Retina (tissue), 1 donor: ENCODE measurements at regions not wholly inside any gene's neighbourhood (a gene's known extent, or its start where the extent isn't known, plus 50 kb on each side); places are given as distances from the start of the nearest gene placed in this dataset.

Experiments used
- DNase-seq: peaks from one replicate; pipeline ENCODE4 v3.0.0-alpha.2; 2016

- peak; percentile 80 for DNase-seq
Observed at GRCh38 chr2:38202713-38203445, 126.9 kb upstream of the CYP1B1 start.

GRCh38 chr2:38201784-38202183 lies 125.8 kb upstream of the CYP1B1 start:
- no peak for DNase-seq

GRCh38 chr2:38200598-38200997 lies 124.6 kb upstream of the CYP1B1 start:
- no peak for DNase-seq

GRCh38 chr2:38199127-38199526 lies 123.2 kb upstream of the CYP1B1 start:
- DNase-seq = no peak

DNA sequence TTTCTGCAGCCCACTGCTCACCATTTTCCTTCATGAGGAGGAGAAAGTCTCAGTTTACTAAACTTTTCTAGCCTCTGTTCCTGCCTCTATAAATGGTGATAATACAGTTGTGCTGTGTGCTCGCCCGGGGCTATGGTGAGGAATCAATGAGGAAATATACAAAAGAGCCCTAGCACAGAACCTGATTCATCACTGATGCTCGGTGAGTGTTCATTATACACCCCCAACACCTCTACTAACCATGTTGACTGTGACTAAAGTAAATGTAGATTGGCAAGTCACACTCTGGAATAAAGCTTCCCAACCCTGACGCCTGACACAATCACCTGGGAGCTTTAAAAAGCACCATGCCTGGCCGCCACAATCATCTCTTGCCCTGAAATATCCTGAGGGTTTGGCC lies 118.8 kb upstream of the CYP1B1 start:
- no peak for DNase-seq

GRCh38 chr2:38192976-38193375 lies 117.0 kb upstream of the CYP1B1 start:
- DNase-seq = no peak

DNA sequence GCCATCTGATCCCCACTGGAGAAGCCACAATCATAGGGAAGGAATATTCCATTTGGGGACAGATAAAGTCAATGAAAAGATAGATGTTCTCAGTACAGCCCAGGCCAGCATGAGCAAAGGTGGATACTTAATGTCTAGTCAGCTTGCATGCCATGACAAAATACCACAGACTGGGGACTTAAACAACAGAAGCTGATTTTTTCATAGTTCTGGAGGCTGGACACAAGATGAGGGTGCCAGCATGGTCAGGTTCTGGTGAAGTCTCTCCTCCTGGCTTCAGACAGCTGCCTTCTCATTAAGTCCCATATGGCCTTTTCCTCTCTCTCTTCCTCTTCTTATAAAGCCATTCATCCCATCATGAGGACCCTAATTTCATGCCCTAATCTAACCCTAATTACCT lies 116.1 kb upstream of the CYP1B1 start:
- no peak for DNase-seq

- no peak for DNase-seq
Observed at GRCh38 chr2:38191516-38191915, 115.6 kb upstream of the CYP1B1 start.

GRCh38 chr2:38190542-38191218 lies 114.7 kb upstream of the CYP1B1 start:
- no peak for DNase-seq

DNA sequence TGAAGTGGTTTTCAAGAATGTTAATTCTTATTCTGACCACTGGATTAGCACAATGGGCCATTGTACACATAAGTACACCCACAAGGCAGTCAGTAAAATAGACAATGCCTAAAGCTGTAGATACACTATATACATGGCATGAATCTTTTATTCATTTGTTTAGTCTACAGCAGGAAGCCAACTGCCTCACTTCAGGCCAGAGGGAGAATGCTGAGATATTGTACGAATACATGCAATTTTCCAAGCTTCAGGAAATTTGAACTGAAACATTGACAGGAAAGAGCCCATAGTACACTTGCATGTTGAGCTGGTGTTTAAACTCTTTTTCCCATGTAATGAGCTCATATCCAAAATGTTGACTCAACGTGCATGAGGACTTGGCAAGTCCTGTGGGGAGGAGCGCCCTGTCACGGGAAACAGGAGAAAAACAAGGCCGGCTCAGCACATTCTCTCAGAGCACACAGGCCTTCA lies 111.6 kb upstream of the CYP1B1 start:
- DNase-seq = no peak

DNA sequence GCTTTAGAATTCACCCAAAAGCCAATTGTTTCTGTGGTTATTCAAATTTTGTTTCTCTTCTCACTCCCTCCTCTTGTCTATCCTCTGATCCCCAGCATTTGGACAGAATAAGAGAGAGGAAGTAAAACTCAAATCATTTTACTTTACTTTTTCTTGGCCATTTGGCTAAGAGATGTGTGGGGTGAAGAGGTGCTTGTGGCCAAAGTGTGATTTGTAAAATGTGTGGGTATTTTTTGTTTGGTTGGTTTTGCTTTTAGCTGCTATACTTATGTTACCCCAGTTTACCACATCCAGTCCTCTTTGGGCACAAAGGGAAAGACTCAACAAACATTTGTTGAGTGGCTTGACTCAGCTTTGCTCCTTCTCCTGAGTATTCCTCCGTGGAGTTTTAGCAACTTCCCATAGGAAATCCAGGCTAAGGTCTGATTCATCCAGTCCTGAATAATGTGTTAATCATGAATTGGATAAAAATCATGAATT lies 109.1 kb upstream of the CYP1B1 start:
- DNase-seq = no peak

GRCh38 chr2:38182492-38183003 lies 106.6 kb upstream of the CYP1B1 start:
- DNase-seq = no peak

DNA sequence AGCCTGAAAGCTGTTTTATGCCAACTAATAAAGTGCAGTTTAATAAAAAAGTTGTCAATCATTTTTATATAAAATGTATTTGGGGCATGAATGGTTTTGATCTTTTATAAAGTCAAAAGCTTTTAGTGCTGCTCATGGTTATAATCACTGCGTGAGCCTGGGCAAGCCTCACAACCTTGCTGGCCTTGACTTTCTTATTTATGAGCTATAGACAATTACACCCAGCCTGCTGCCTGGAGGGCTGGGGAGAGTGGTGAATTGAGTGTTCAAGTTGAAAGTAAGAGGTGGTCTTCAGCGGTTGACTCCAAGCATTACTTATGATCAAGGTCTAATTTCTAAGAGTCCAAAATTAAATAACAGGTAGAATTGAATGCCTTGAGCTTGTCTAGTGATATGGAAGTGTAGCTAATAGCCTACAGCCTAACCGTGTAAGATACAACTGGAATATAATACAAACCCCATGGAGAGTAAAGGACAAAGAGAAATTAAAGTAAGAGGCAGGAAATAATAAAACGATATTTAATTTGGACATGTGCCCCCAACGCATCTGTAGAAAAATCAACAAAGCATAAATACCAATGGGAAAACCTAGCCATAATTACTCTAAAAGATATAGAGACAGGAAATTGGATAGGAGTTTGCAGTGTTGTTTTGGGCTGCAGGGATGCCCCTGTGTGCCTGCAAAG lies 106.0 kb upstream of the CYP1B1 start:
- DNase-seq = no peak

GRCh38 chr2:38180754-38181153 lies 104.8 kb upstream of the CYP1B1 start:
- DNase-seq = no peak

DNA sequence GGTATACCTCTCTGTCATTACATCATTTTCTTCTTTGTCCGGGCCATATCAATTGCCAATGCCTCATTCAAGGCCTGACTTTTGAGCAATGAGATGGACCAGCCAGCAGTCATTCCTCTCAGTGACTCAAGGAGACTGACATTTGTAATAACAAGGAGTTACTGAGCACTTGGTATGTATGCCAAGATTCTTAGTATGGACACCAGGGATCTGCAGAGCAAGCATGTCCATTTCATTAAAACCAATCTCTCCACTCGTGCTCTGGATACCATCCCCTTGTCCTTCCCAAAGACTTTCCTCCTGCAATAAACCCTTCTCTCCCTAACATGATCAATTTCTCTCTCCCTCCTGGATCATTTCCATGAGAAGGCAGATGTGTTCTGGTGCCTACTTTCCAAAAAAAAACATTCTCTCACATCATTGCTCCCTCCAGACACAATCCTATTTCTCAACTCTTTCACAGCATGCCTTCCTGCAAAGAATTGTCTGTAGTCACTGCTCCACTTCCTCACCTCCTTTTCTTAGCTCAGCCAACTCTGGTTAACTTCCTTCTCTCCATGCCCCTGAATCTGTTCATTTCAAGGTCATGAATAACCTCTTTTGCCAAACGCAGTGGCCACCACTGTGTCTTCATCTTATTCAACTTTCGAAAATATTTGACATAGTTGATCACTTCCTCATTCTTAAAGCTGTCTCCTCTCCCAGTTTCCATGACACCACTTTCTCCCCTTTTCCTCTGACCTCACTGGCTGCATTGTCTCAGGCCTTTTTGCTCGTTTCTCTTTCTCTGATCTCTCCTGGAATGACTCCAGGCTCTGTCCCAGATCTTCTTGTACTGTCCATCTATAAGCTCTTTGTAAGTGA lies 102.8 kb upstream of the CYP1B1 start:
- no peak for DNase-seq

- DNase-seq = no peak
Observed at GRCh38 chr2:38178119-38178518, 102.2 kb upstream of the CYP1B1 start.

- DNase-seq = no peak
Observed at GRCh38 chr2:38176619-38177021, 100.7 kb upstream of the CYP1B1 start.

DNA sequence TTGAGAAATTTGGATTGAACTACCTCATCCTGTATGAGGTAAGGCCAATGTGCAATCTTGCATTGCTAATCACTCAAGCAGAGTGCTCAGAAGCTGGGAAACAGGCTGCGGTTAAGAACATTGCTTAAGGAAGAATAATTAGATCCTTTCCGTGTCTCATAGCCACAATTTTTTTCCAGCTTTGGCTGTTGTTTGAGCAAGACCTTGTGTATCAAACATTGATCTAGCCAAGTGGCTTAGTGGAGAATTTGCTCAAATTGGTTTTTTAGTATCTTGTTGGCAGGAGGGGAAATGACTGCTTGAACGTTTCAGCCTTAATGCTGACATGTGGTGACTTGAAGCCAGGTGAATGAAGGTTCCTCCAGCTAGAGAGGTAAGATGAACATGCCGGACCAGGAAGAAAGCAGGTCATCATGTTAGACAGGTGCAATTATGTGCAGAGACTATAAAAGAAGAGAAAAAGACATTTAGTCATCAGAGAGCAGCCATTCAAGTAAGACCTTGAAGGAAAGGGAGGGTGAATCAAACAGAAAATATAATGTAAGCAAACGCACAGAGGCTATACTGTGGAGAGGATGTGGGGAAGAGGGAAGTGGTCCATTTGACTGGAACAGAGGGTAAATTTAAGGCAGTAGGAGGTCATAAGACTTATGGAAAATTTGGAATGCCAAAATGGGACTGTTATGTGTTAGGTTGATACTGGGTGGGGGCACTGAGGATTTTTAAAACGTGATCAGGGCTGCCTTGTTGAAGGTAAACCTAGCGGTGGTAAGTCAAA lies 98.9 kb upstream of the CYP1B1 start:
- no peak for DNase-seq

- no peak for DNase-seq
Observed at GRCh38 chr2:38174131-38174530, 98.2 kb upstream of the CYP1B1 start.

DNA sequence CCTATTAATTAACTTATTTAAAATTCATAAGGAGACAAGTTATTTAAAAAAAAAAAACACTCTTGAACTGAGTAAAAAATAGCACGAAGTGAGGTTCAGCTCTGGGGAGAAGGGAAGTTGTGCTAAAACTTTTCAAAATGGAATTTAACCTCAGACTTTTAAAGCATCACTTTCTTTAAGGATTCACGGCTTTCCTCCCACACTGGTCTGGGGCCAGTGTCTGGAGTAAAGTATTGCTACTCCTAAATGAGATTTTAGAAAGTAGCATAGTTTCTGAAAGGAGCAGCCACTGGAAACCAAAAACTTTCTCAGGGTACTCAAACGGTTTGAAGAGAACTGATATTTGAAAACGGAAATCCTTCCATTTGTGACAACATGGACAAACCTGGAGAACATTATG lies 97.7 kb upstream of the CYP1B1 start:
- no peak for DNase-seq

- DNase-seq = no peak
Observed at GRCh38 chr2:38171208-38171855, 95.4 kb upstream of the CYP1B1 start.
